ENCODE measurements at regions not wholly inside any gene's neighbourhood (a gene's known extent, or its start where the extent isn't known, plus 50 kb on each side); places are given as distances from the start of the nearest gene placed in this dataset.

GRCh38 chr21:16420031-16420724 lies 690.4 kb downstream of the USP25 start:
- Histone ChIP-seq H3K4me2 (ENCODE audit: unreplicated experiment) (peak overlapping the region; percentile 49), H3K79me2 (ENCODE audit: insufficient read depth) (peaks cover 30% of the 10 kb centered on the region; the same call in 1 of the 2 replicates), H3K27me3 (replicated peaks; ENCODE audit: insufficient read depth) (no peaks in the 10 kb centered on the region), H3K9ac (no peak overlapping the region), H3K4me3 (no peak overlapping the region), H2AFZ (peak overlapping the region; percentile 41), H3K9me2 (ENCODE audit: insufficient read depth) (no peaks in the 10 kb centered on the region), H3K4me1 (ENCODE audit: insufficient read depth) (no peaks in the 10 kb centered on the region), H3K27ac (no peak overlapping the region), H3K9me3 (ENCODE audit: low read depth) (no peaks in the 10 kb centered on the region), H3K36me3 (ENCODE audit: low read depth) (no peaks in the 10 kb centered on the region), H4K20me1 (ENCODE audit: insufficient read depth) (no peaks in the 10 kb centered on the region), H3F3A (ENCODE audit: insufficient read depth) (no peaks in the 10 kb centered on the region)
- 58 to 67% methylated on average over 4 of the region's 4 CpGs for WGBS, 2 experiments (ENCODE audit: low coverage in 1 of 2, low lambda C conversion rate in 2 of 2, missing lambda C conversion rate in 2 of 2)
- peak; percentile 14 for DNase-seq
- no peak for TF ChIP-seq EZH2 (IDR thresholded peaks at IDR 0.05; ENCODE audit: insufficient read depth, poor library complexity, severe bottlenecking)
- no peak for TF ChIP-seq EZH2phosphoT487 (IDR thresholded peaks at IDR 0.05; ENCODE audit: insufficient read depth, low read depth)
- in situ Hi-C loops (cut with MboI), result no loop called here

GRCh38 chr21:16421007-16421406 lies 691.2 kb downstream of the USP25 start:
- Histone ChIP-seq H2AFZ (no peak overlapping the region), H4K20me1 (ENCODE audit: insufficient read depth) (no peaks in the 10 kb centered on the region), H3K9me2 (ENCODE audit: insufficient read depth) (no peaks in the 10 kb centered on the region), H3K27me3 (replicated peaks; ENCODE audit: insufficient read depth) (no peaks in the 10 kb centered on the region), H3K9ac (no peak overlapping the region), H3K4me3 (no peak overlapping the region), H3K4me2 (ENCODE audit: unreplicated experiment) (no peak overlapping the region), H3K36me3 (ENCODE audit: low read depth) (no peaks in the 10 kb centered on the region), H3K4me1 (ENCODE audit: insufficient read depth) (no peaks in the 10 kb centered on the region), H3K79me2 (ENCODE audit: insufficient read depth) (peaks cover 22% of the 10 kb centered on the region; the same call in 1 of the 2 replicates), H3F3A (ENCODE audit: insufficient read depth) (no peaks in the 10 kb centered on the region), H3K9me3 (ENCODE audit: low read depth) (no peaks in the 10 kb centered on the region), H3K27ac (no peak overlapping the region)
- 92 to 99% methylated on average over 2 of the region's 2 CpGs for WGBS, 2 experiments (ENCODE audit: low coverage in 1 of 2, low lambda C conversion rate in 2 of 2, missing lambda C conversion rate in 2 of 2)
- TF ChIP-seq EZH2 (IDR thresholded peaks at IDR 0.05; ENCODE audit: insufficient read depth, poor library complexity, severe bottlenecking), result no peak
- TF ChIP-seq EZH2phosphoT487 (IDR thresholded peaks at IDR 0.05; ENCODE audit: insufficient read depth, low read depth), result no peak
- in situ Hi-C loops (cut with MboI), result no loop called here
- DNase-seq, result no peak

GRCh38 chr21:16421965-16422364 lies 692.2 kb downstream of the USP25 start:
- no peak overlapping the region for H3K9ac ChIP-seq
- no peaks in the 10 kb centered on the region for H4K20me1 ChIP-seq (ENCODE audit: insufficient read depth)
- no peak overlapping the region for H2AFZ ChIP-seq
- H3K4me2 ChIP-seq (ENCODE audit: unreplicated experiment), result no peak overlapping the region
- H3K4me3 ChIP-seq, result no peak overlapping the region
- in situ Hi-C loops (cut with MboI), result no loop called here
- 0 out of 2 replicates have a peak, but pooled peaks cover 15% of the 10 kb centered on the region for H3K79me2 ChIP-seq (ENCODE audit: insufficient read depth)
- H3K9me3 ChIP-seq (ENCODE audit: low read depth), result no peaks in the 10 kb centered on the region
- no peak overlapping the region for H3K27ac ChIP-seq
- no peaks in the 10 kb centered on the region for H3F3A ChIP-seq (ENCODE audit: insufficient read depth)
- 92 to 93% methylated on average over 3 of the region's 3 CpGs for WGBS, 2 experiments (ENCODE audit: low coverage in 1 of 2, low lambda C conversion rate in 2 of 2, missing lambda C conversion rate in 2 of 2)
- H3K9me2 ChIP-seq (ENCODE audit: insufficient read depth), result no peaks in the 10 kb centered on the region
- no peaks in the 10 kb centered on the region for H3K36me3 ChIP-seq (ENCODE audit: low read depth)
- no peaks in the 10 kb centered on the region for H3K27me3 ChIP-seq (replicated peaks; ENCODE audit: insufficient read depth)
- TF ChIP-seq EZH2phosphoT487 (IDR thresholded peaks at IDR 0.05; ENCODE audit: insufficient read depth, low read depth) (no peak), EZH2 (IDR thresholded peaks at IDR 0.05; ENCODE audit: insufficient read depth, poor library complexity, severe bottlenecking) (no peak)
- DNase-seq, result no peak
- H3K4me1 ChIP-seq (ENCODE audit: insufficient read depth), result no peaks in the 10 kb centered on the region

GRCh38 chr21:16422702-16423101 lies 692.9 kb downstream of the USP25 start:
- Histone ChIP-seq H3K27me3 (replicated peaks; ENCODE audit: insufficient read depth) (no peaks in the 10 kb centered on the region), H3K9me2 (ENCODE audit: insufficient read depth) (no peaks in the 10 kb centered on the region), H3K27ac (no peak overlapping the region), H3F3A (ENCODE audit: insufficient read depth) (no peaks in the 10 kb centered on the region), H3K9me3 (ENCODE audit: low read depth) (no peaks in the 10 kb centered on the region), H2AFZ (no peak overlapping the region), H3K36me3 (ENCODE audit: low read depth) (no peaks in the 10 kb centered on the region), H4K20me1 (ENCODE audit: insufficient read depth) (no peaks in the 10 kb centered on the region), H3K4me3 (no peak overlapping the region), H3K4me2 (ENCODE audit: unreplicated experiment) (no peak overlapping the region), H3K9ac (no peak overlapping the region), H3K79me2 (ENCODE audit: insufficient read depth) (0 out of 2 replicates have a peak, but pooled peaks cover 13% of the 10 kb centered on the region), H3K4me1 (ENCODE audit: insufficient read depth) (no peaks in the 10 kb centered on the region)
- TF ChIP-seq EZH2 (IDR thresholded peaks at IDR 0.05; ENCODE audit: insufficient read depth, poor library complexity, severe bottlenecking) (no peak), EZH2phosphoT487 (IDR thresholded peaks at IDR 0.05; ENCODE audit: insufficient read depth, low read depth) (no peak)
- DNase-seq, result no peak
- in situ Hi-C loops (cut with MboI), result no loop called here
- 46 to 58% methylated on average over 2 of the region's 2 CpGs for WGBS, 2 experiments (ENCODE audit: low coverage in 1 of 2, low lambda C conversion rate in 2 of 2, missing lambda C conversion rate in 2 of 2)

All from GM23248 (cell line).